GM23338 (cell line): ENCODE measurements at regions not wholly inside any gene's neighbourhood (a gene's known extent, or its start where the extent isn't known, plus 50 kb on each side); places are given as distances from the start of the nearest gene placed in this dataset.

Source experiments
- ATAC-seq: fragments of 200-7000 bp; cut with Tn5 transposase; 3 replicates; pipeline ENCODE4 v1.9.1; 2020
- DNase-seq: peaks from one replicate; pipeline ENCODE4 v3.0.0-alpha.2; 2015; ENCODE audit warnings: low spot score
- H2AFZ ChIP-seq: fragments of 200-600 bp; sonication (generic); 2 replicates; pipeline ENCODE4 v1.8.0; 2016; ENCODE audit warnings: antibody characterized with exemption, mild to moderate bottlenecking, moderate library complexity
- H3F3A ChIP-seq: fragments of 200-600 bp; sonication (generic); replicated peaks from 2 replicates; pipeline ENCODE4 v1.8.0; 2017; ENCODE audit warnings: antibody characterized with exemption, mixed run types, low read depth
- H3K27ac ChIP-seq: fragments of 200-600 bp; sonication (generic); 2 replicates; pipeline ENCODE4 v1.6.1; 2016; ENCODE audit warnings: low read depth
- H3K27me3 ChIP-seq: fragments of 200-600 bp; sonication (generic); 2 replicates; pipeline ENCODE4 v1.8.0; 2016; ENCODE audit warnings: mild to moderate bottlenecking, mixed run types, moderate library complexity; ENCODE audit not compliant: insufficient read depth
- H3K36me3 ChIP-seq: fragments of 200-600 bp; sonication (generic); 2 replicates; pipeline ENCODE4 v1.8.0; 2016; ENCODE audit warnings: mild to moderate bottlenecking; ENCODE audit not compliant: insufficient read depth
- H3K4me1 ChIP-seq: fragments of 200-600 bp; sonication (generic); 2 replicates; pipeline ENCODE4 v1.8.0; 2016; ENCODE audit warnings: mild to moderate bottlenecking, moderate library complexity; ENCODE audit not compliant: insufficient read depth
- H3K4me2 ChIP-seq: fragments of 200-600 bp; sonication (generic); 2 replicates; pipeline ENCODE4 v1.7.1; 2017; ENCODE audit warnings: mixed run types
- H3K4me3 ChIP-seq: fragments of 200-600 bp; sonication (generic); 2 replicates; pipeline ENCODE4 v1.6.1; 2016; ENCODE audit warnings: mixed run types
- H3K79me2 ChIP-seq: fragments of 200-600 bp; sonication (generic); replicated peaks from 2 replicates; pipeline ENCODE4 v1.8.0; 2017; ENCODE audit warnings: mild to moderate bottlenecking; ENCODE audit not compliant: insufficient read depth
- H3K9me2 ChIP-seq: fragments of 200-600 bp; sonication (generic); 2 replicates; pipeline ENCODE4 v1.8.0; 2017; ENCODE audit not compliant: insufficient read depth
- H4K20me1 ChIP-seq: fragments of 200-600 bp; sonication (generic); replicated peaks from 2 replicates; pipeline ENCODE4 v1.8.0; 2017; ENCODE audit warnings: mild to moderate bottlenecking; ENCODE audit not compliant: insufficient read depth
- H3K27ac Mint-ChIP-seq: 2 replicates; pipeline ENCODE4 v1.8.0; 2020; ENCODE audit warnings: inconsistent platforms, mild to moderate bottlenecking, moderate library complexity, mixed read lengths
- H3K27me3 Mint-ChIP-seq: 3 replicates; pipeline ENCODE4 v1.8.0; 2022; ENCODE audit warnings: low read depth, mild to moderate bottlenecking, moderate library complexity, mixed read lengths, inconsistent platforms; ENCODE audit not compliant: insufficient read depth, poor library complexity
- H3K36me3 Mint-ChIP-seq: 3 replicates; pipeline ENCODE4 v1.8.0; 2021; ENCODE audit warnings: low read depth, mild to moderate bottlenecking, inconsistent platforms, moderate library complexity, mixed read lengths
- H3K4me1 Mint-ChIP-seq: 3 replicates; pipeline ENCODE4 v1.8.0; 2020; ENCODE audit warnings: mild to moderate bottlenecking, inconsistent platforms, mixed read lengths
- H3K4me3 Mint-ChIP-seq: 3 replicates; pipeline ENCODE4 v1.8.0; 2021; ENCODE audit warnings: moderate library complexity, mild to moderate bottlenecking, inconsistent platforms, mixed read lengths
- H3K9me3 Mint-ChIP-seq: 3 replicates; pipeline ENCODE4 v1.8.0; 2020; ENCODE audit warnings: moderate library complexity, mild to moderate bottlenecking, inconsistent platforms, mixed read lengths
- CREB1 ChIP-seq: fragments of 250-450 bp; sonication (Bioruptor Pico); IDR thresholded peaks from 2 replicates; pipeline ENCODE4 v1.5.0; 2020; ENCODE audit warnings: low read depth, mild to moderate bottlenecking, moderate library complexity
- EZH2 ChIP-seq: fragments of 200-600 bp; sonication (generic); IDR thresholded peaks from one replicate; pipeline ENCODE4 v1.8.0; 2017; ENCODE audit warnings: antibody characterized with exemption, mild to moderate bottlenecking, low read depth; ENCODE audit not compliant: unreplicated experiment
- EZH2phosphoT487 ChIP-seq: fragments of 200-600 bp; sonication (generic); IDR thresholded peaks from one replicate; pipeline ENCODE4 v1.8.1; 2018; ENCODE audit warnings: antibody characterized with exemption; ENCODE audit not compliant: unreplicated experiment
- JUNB ChIP-seq: IDR thresholded peaks from one replicate; pipeline ENCODE4 v1.6.1; 2016; ENCODE audit warnings: antibody characterized with exemption; ENCODE audit not compliant: unreplicated experiment
- NANOG ChIP-seq: IDR thresholded peaks from 2 replicates; pipeline ENCODE4 v1.6.1; 2016; ENCODE audit warnings: antibody characterized with exemption, borderline replicate concordance
- STAT1 ChIP-seq: IDR thresholded peaks from one replicate; pipeline ENCODE4 v1.6.1; 2016; ENCODE audit warnings: antibody characterized with exemption; ENCODE audit not compliant: unreplicated experiment
- ZNF114 ChIP-seq: fragments of 250-450 bp; sonication (Bioruptor Pico); IDR thresholded peaks from 2 replicates; pipeline ENCODE4 v1.5.0; 2020; ENCODE audit warnings: mild to moderate bottlenecking, moderate library complexity
- TF ChIP-seq, protein P1 (sequence below), 2 experiments: fragments of 200-600 bp in 1 of 2; sonication (generic) in 1 of 2; conservative IDR thresholded peaks; 2 replicates each; pipeline versions ENCODE4 v1.5.1 to v1.6.1; 2016 to 2017; ENCODE audit warnings: antibody characterized with exemption in 2 of 2, low read depth in 2 of 2, mild to moderate bottlenecking in 2 of 2, moderate library complexity in 1 of 2
- TF ChIP-seq, protein P2 (sequence below): IDR thresholded peaks from one replicate; pipeline ENCODE4 v1.6.1; 2018; ENCODE audit warnings: antibody characterized with exemption; ENCODE audit not compliant: unreplicated experiment
- TF ChIP-seq, protein P3 (sequence below): IDR thresholded peaks from 2 replicates; pipeline ENCODE4 v1.6.1; 2016; ENCODE audit warnings: antibody characterized with exemption

DNA sequence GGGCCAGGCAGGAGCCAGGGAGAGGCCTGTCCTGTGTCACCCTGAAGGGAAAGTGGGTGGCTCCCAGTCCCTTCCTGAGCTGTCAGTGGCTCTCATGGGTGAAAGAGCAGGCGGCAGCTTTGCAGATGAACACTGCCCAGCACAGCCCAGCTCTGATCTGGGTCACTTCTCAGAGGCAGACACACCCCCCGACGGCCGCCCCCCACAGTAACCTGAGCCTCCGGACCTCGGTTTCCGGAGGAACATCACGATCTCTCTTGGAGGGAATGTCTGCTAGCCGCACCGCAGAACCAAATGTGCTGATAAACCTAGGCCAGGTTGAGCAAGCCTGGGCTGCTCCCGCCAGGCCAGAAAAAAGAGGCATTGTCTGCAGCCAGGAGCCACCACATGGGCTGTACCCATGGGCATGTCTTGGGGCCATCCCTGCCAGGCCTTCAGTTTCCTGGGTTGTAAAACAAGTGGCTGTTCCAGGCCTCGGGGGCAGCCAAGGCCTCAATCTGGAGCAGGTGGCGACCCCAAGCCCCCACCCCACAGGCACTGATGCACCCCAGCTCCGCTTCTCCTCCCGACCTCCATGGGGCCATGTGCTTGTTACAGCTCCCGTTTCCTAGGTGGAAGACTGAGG is 57.6 kb downstream of the NCOR2 start (continued):
- TF ChIP-seq, protein P1, sequence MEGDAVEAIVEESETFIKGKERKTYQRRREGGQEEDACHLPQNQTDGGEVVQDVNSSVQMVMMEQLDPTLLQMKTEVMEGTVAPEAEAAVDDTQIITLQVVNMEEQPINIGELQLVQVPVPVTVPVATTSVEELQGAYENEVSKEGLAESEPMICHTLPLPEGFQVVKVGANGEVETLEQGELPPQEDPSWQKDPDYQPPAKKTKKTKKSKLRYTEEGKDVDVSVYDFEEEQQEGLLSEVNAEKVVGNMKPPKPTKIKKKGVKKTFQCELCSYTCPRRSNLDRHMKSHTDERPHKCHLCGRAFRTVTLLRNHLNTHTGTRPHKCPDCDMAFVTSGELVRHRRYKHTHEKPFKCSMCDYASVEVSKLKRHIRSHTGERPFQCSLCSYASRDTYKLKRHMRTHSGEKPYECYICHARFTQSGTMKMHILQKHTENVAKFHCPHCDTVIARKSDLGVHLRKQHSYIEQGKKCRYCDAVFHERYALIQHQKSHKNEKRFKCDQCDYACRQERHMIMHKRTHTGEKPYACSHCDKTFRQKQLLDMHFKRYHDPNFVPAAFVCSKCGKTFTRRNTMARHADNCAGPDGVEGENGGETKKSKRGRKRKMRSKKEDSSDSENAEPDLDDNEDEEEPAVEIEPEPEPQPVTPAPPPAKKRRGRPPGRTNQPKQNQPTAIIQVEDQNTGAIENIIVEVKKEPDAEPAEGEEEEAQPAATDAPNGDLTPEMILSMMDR (conservative IDR thresholded peaks at IDR 0.05; ENCODE audit: low read depth in 2 of 2), result no peak
- TF ChIP-seq EZH2phosphoT487, result no peak
- no peak for TF ChIP-seq STAT1

DNA sequence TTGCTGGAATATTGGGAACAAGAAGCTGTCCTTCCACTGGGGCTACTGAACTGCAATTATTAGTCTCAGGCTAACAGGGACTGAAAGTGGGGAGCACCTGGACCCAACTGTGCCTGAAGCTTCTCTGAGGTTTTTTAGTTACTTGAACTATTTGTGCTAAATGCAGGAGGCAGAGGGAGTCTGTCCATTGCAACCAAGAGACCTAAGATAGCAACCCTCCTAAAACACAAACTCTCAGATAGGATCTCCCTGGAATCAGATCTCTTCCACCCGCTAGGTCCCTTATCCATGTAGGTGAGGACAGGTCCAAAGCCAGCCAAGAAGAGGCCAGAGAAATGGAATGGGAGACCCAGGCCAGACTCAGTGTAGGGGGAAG is 58.1 kb downstream of the NCOR2 start:
- peaks cover 97% of the 10 kb centered on the region for H3K79me2 ChIP-seq
- H3K4me3 Mint-ChIP-seq, result no peak overlapping the region
- H3K4me2 ChIP-seq, result no peak overlapping the region

More for the DNA sequence above, 58.1 kb downstream of the NCOR2 start:
- Histone ChIP-seq H4K20me1 (peaks cover 12% of the 10 kb centered on the region), H3K27me3 (no peaks in the 10 kb centered on the region), H3K9me2 (no peaks in the 10 kb centered on the region), H3K36me3 (no peaks in the 10 kb centered on the region), H2AFZ (no peak overlapping the region), H3K27ac (peak overlapping the region; percentile 79; the same call in 1 of the 2 replicates), H3K4me3 (no peak overlapping the region), H3F3A (peaks cover 10% of the 10 kb centered on the region), H3K4me1 (peaks cover 58% of the 10 kb centered on the region)
- peaks cover 19% of the 10 kb centered on the region for H3K27me3 Mint-ChIP-seq
- DNase-seq, result no peak
- peaks cover 16% of the 10 kb centered on the region for H3K36me3 Mint-ChIP-seq
- no peak for TF ChIP-seq JUNB
- TF ChIP-seq EZH2phosphoT487, result no peak
- TF ChIP-seq EZH2, result no peak
- no peak for TF ChIP-seq CREB1 (CRISPR knock-in tag)
- no peak for TF ChIP-seq NANOG
- TF ChIP-seq, protein P2, sequence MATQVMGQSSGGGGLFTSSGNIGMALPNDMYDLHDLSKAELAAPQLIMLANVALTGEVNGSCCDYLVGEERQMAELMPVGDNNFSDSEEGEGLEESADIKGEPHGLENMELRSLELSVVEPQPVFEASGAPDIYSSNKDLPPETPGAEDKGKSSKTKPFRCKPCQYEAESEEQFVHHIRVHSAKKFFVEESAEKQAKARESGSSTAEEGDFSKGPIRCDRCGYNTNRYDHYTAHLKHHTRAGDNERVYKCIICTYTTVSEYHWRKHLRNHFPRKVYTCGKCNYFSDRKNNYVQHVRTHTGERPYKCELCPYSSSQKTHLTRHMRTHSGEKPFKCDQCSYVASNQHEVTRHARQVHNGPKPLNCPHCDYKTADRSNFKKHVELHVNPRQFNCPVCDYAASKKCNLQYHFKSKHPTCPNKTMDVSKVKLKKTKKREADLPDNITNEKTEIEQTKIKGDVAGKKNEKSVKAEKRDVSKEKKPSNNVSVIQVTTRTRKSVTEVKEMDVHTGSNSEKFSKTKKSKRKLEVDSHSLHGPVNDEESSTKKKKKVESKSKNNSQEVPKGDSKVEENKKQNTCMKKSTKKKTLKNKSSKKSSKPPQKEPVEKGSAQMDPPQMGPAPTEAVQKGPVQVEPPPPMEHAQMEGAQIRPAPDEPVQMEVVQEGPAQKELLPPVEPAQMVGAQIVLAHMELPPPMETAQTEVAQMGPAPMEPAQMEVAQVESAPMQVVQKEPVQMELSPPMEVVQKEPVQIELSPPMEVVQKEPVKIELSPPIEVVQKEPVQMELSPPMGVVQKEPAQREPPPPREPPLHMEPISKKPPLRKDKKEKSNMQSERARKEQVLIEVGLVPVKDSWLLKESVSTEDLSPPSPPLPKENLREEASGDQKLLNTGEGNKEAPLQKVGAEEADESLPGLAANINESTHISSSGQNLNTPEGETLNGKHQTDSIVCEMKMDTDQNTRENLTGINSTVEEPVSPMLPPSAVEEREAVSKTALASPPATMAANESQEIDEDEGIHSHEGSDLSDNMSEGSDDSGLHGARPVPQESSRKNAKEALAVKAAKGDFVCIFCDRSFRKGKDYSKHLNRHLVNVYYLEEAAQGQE, result no peak
- TF ChIP-seq, protein P1 (conservative IDR thresholded peaks at IDR 0.05; ENCODE audit: low read depth in 2 of 2), result no peak
- TF ChIP-seq STAT1, result no peak
- TF ChIP-seq, protein P3, sequence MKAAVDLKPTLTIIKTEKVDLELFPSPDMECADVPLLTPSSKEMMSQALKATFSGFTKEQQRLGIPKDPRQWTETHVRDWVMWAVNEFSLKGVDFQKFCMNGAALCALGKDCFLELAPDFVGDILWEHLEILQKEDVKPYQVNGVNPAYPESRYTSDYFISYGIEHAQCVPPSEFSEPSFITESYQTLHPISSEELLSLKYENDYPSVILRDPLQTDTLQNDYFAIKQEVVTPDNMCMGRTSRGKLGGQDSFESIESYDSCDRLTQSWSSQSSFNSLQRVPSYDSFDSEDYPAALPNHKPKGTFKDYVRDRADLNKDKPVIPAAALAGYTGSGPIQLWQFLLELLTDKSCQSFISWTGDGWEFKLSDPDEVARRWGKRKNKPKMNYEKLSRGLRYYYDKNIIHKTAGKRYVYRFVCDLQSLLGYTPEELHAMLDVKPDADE, result no peak
- TF ChIP-seq ZNF114 (CRISPR knock-in tag), result no peak
- peaks cover 2% of the 10 kb centered on the region; the same call in 2 of the 3 replicates for H3K9me3 Mint-ChIP-seq
- no peak for ATAC-seq
- peaks cover 87% of the 10 kb centered on the region for H3K4me1 Mint-ChIP-seq
- H3K27ac Mint-ChIP-seq, result peak overlapping the region; percentile 91; the same call in 1 of the 2 replicates
